ENCODE measurements at regions not wholly inside any gene's neighbourhood (a gene's known extent, or its start where the extent isn't known, plus 50 kb on each side); places are given as distances from the start of the nearest gene placed in this dataset.

GRCh38 chr10:10421071-10421470 is 596.6 kb upstream of the CELF2 start:
- TF ChIP-seq, protein P1, sequence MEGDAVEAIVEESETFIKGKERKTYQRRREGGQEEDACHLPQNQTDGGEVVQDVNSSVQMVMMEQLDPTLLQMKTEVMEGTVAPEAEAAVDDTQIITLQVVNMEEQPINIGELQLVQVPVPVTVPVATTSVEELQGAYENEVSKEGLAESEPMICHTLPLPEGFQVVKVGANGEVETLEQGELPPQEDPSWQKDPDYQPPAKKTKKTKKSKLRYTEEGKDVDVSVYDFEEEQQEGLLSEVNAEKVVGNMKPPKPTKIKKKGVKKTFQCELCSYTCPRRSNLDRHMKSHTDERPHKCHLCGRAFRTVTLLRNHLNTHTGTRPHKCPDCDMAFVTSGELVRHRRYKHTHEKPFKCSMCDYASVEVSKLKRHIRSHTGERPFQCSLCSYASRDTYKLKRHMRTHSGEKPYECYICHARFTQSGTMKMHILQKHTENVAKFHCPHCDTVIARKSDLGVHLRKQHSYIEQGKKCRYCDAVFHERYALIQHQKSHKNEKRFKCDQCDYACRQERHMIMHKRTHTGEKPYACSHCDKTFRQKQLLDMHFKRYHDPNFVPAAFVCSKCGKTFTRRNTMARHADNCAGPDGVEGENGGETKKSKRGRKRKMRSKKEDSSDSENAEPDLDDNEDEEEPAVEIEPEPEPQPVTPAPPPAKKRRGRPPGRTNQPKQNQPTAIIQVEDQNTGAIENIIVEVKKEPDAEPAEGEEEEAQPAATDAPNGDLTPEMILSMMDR (IDR thresholded peaks at IDR 0.05), result no peak
- TF ChIP-seq POLR2A (IDR thresholded peaks at IDR 0.05), result no peak

Data from esophagus squamous epithelium (tissue), 4 donors.